HG03039 (cell line): ENCODE measurements at regions not wholly inside any gene's neighbourhood (a gene's known extent, or its start where the extent isn't known, plus 50 kb on each side); places are given as distances from the start of the nearest gene placed in this dataset.

Experiments used
- ATAC-seq: cut with Tn5 transposase; IDR thresholded peaks from one replicate; pipeline ENCODE4 v1.9.1; 2021; ENCODE audit warnings: mild to moderate bottlenecking, moderate library complexity; ENCODE audit not compliant: unreplicated experiment

DNA sequence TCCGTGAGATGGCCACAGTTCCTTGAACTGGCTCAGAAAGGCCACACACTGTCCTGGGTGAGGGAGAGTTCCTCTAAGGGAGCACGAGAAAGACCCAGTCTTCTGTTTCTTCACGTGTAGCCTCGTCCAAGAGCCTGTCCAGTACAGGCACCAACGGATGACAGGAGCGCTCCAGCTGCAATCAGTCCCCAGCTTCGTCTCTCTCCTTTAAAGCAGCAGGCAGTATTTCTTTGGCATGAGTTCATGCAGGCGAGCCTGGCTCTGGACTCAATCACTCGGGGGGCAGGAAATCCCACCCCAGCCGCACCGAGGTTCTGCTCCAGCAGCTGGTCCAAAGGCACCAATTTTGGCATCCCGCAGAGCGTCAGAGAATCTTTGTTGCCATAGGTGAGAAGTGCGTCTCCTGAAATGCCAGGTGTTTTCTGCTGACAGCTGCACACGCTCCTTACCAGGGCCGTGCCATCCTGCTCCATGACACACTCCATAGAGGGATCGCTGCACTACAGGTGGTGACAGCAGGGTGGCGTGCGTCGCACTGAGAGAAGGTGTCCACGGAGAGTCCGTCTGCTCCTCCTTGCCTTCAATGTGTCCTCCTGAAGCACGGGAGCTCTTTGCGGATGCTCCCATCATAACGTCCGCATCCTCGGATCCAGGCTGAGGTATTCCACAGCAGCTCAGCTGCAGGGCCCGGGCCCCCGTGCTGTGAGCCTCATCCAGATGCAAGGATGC lies 59.6 kb upstream of the AFDN start:
- ATAC-seq: no peak

DNA sequence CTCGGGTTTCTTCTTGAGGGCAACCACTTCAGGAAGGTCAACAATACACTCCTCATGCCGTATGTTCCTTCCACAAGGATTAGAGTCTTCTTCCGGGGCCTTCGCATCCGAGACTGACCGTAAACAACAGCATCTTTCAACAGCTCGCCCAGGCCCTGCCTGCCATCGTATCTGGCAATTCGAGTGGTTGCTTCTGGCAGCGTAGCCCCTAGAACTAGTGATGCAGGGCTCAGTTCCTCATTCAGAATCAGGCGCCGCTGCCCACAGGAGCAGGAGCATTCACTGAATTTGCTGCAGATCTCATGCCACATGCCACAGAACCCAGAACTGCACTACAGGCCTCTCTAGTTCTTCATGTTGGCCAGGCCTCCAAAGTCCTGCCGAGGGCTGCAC lies 59.0 kb upstream of the AFDN start:
- ATAC-seq: no peak

DNA sequence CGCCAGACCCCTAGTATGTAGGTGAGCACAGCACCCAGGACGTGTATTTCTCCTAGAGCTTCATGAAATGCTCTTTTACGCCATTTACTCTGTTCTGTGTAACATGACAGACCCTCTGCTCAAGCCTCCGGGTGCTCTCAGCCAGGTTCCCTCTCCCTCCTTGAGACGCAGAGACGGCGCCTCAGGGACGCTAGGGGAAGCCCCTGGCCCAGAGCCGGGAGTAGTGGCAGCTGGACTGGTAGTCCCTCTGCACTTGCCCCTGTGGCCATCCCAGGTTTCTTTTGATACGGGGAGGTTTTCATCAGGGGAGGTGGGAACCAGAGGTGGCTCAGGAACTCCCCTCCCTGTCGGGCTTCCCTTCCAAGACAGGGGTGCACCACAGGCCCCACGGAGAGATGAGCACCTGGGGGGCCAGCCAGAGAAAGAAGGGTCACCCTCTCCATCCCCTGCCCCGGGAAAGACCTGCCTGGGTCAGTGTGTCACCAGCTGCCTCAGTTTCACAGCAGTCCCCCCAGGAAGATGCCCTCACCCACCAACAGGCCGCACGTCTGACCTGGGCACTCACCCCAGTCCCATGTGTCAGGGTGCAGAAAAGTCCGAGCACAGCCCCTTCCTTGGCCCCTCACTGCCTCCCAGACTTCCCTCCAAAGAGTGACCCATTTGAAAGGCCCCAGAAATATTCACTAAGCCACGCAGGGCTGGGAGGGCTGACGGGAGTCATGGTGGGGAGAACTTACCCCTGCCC lies 58.1 kb upstream of the AFDN start:
- ATAC-seq: no peak

DNA sequence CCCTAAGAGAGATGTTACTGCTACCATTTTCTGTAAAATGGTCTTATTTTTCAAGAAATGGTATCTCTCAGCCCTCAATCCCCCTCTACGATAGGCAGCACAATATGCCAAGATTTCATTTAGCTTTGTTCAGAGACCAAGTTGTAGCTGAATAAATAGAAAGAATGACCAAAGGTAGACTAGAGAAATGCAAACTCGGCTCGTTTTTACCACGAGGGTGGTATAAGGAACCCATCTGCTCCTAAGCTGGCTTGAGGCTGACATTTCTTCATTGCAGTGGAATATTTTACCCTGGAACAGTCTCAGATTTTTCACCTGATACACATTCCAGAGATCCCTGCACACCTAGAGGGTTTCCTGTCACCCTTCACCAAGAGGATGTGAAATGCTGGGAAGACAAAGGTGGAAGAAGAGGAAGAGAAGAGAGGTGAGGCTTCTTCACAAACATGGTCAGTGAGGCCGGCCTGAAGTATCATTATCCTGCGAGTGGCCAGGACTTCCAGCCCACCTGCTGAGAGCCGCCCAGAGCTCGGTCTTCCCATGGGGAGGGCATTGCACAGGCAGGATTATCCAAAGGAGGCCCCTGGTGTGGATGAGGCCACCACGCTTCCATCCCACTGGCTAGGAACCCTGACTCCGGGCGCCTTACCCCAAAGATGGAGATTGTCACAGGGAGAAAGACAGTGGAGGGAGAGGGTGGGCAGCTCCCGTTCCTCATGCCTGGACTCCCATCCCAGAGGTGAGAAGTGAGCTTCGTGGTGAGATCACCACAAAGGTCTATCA lies 57.1 kb upstream of the AFDN start:
- ATAC-seq: no peak

DNA sequence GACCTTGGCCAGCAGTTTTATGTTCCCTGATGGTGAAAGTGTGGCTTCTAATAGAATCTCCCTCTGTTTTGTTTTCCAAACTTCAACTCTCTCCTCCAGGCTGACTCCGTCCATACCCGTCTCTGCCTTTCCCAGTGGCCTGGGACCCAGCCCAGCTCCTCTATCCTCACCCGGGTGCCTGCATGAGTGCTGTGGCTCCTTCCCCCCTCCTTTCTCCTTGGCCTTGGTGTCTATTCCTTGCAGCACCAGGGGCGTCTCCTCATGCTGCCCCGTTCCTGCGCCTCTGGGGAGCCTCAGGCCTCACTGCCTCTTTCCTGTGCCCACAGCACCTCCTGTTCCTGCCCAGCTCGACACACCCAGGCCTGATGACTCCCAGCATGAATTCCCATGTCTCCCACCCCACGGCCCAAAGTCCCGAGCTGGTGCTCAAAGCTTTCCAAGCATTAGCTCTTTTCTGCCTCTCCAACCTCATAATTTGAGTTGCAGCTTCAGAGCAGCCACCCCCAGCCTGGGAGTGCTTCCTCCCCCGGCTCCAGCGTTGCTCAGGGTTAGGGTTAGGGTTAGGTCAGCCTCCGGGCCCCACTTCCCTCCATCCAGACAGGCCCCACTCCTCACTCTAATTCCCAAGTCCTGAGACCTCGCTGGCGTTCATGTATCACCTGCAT lies 56.3 kb upstream of the AFDN start:
- ATAC-seq: no peak

GRCh38 chr6:167774881-167775280 lies 51.8 kb upstream of the AFDN start:
- ATAC-seq: no peak

GRCh38 chr6:167776906-167777627 lies 49.6 kb upstream of the AFDN start:
- no peak for ATAC-seq
